Activated CD4-positive, alpha-beta T cell treated with anti-CD3 and anti-CD28 coated beads for 4 hours (primary cell): ENCODE measurements at regions not wholly inside any gene's neighbourhood (a gene's known extent, or its start where the extent isn't known, plus 50 kb on each side); places are given as distances from the start of the nearest gene placed in this dataset.

ENCODE experiments used
- DNase-seq, 2 donors: peaks; one replicate each; pipeline ENCODE4 v3.0.0-alpha.2; 2020

DNA sequence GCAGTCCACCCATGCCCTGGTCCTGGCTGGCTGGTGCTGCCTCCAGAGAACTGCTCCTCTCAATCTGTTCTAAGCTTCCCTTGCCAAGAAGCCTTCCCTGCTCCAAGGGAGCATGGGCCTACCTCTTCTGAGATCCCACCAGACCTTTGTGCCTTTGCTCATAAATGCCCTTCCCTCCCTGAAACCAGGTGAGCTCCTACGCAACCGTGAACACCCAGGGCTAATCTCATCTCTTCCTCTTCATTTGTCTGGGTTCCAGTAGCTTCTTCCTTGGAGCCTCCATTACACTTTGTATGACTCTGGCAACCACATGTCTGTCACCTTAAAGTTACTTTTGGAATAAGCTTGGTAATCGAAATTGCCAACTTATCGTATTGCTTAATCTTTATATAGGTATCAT, 270.6 kb downstream of the PBX3 start:
- DNase-seq, result no peak

GRCh38 chr9:126020836-126021235, 273.7 kb downstream of the PBX3 start:
- no peak for DNase-seq

- no peak for DNase-seq
Measured at GRCh38 chr9:126023962-126024361, 276.8 kb downstream of the PBX3 start.

- DNase-seq, result no peak
Measured at GRCh38 chr9:126024581-126025230, 277.5 kb downstream of the PBX3 start.

DNA sequence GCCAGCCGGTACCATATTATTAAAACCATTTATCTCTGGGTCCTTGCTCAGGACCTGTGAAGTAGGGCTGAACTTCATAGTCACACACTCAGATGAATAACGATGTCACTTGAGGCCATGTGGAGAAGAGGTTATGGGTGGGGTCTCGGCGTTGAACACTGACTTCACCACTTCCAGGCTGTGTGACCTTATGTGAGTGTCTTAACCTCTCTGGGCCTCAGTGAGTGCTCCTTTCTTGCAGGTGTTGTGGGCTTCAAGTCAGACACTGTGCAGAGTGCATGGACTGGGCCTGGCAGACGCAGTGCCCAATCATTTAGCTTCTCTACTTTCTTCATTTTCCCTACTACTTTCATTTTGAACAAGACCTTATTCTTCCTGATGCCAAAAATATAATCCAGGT, 278.8 kb downstream of the PBX3 start:
- no peak for DNase-seq

DNA sequence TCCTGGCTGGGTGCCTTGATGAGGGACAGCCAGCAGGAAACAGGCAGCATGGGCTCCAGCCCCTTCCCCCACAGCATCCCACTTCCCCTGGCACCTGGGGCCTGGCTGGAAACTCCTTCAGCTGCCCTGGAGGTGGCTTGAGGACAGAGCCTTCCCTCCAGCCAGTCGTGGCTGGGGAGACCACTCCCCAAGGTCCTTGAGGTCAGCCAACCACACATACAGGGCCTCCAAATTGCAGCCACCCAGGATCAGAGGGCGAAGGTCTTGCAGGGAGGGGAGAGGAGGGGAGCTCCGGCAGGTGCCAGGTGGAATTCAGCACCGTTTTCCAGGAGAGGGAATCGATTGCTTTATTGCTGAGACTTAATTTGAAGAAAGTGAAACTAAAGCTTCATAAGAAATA, 280.4 kb downstream of the PBX3 start:
- DNase-seq, result no peak

DNA sequence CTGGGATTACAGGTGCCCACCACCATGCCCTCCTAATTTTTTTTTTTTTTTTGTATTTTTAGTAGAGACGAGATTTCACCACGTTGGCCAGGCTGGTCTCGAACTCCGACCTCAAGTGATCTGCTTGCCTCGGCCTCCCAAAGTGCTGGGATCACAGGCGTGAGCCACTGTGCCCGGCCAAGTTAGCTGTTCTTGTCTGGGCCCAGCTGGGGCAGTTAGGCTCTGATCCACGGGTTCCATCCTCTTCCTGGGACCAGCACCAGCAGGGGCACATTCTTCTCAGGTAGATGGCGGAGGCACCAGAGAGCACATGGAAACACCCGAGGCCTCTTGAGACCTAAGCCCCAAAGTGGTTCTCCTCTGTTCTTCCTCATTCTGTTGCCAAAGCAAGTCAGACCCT, 281.6 kb downstream of the PBX3 start:
- DNase-seq, result no peak

DNA sequence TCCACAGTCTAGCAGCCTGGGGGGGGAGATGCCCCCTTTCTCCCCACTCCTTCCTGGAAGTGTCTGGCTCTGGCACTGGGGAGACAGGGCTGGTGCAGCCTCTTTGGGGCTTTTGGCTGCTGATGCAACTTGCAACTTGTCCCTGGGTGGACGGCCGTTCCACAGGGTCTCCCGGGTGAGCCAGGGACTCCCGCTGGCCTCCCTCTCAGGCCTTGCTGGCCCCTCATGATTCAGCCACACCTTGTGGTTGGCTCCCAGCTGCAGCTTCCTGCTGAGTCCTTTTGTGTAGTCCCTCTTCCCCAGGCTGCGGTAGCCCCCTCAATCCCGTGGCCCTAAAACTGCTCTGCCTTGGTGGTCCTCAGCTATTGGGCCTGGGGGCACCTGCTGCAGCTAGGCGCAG, 283.5 kb downstream of the PBX3 start:
- no peak for DNase-seq

GRCh38 chr9:126031116-126031515, 283.9 kb downstream of the PBX3 start:
- DNase-seq, result no peak

DNA sequence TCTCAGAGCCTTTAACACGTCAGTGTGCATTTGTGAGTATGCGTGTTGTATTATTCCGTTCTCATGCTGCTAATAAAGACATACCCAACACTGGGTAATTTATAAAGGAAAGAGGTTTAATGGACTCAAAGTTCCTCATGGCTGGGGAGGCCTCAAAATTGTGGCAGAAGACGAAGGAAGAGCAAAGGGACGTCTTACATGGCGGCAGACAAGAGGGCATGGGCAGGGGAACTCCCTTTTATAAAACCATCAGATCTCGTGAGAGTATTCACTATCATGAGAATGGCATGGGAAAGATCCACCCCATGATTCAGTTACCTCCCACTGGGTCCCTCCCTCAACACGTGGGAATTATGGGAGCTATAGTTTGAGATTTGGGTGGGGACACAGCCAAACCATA, 285.0 kb downstream of the PBX3 start:
- DNase-seq, result no peak

- no peak for DNase-seq
Measured at GRCh38 chr9:126033318-126033717, 286.1 kb downstream of the PBX3 start.

DNA sequence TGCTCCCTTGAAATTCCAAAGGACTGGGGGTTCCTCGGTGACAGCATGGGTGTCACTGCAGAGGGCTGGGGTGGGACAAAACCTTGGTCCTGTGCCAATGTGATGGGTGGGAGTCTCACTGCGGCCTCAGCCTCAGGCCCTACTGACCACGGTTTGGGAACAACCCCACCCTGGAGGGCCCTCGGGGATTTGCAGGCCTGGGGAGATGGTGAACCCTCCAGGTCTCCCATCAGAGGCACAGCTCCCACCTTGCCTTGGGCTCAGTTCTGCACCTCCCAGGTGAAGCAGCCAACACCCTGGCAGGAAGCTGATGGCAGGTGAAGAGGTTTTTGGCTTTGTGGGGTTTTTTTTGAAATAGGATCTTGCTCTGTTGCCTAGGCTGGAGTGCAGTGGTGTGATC, 286.8 kb downstream of the PBX3 start:
- DNase-seq, result no peak

- DNase-seq, result no peak
Measured at GRCh38 chr9:126036881-126037291, 289.7 kb downstream of the PBX3 start.

GRCh38 chr9:126038790-126039189, 287.8 kb upstream of the MVB12B start:
- no peak for DNase-seq

- DNase-seq, result no peak
Measured at GRCh38 chr9:126043681-126044080, 282.9 kb upstream of the MVB12B start.

DNA sequence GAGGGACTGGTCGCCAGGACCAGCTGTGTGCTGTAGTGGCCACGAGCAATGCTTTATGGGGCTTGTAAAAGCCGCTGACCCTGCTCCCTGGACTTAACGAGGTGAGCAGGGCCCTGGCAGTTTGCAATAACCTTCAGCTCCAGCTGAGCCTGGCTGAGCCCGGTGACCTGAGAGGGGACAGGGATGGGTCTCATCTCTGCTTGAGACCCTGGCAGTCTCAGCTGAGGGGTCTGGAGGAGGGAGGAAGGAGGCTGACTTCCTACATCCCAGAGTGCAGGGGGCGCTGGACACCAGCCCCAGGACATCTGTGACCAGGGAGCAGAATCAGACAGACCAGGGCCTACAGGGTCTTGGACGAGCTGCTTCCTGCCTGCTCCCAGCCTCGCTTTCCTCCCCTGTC, 277.5 kb upstream of the MVB12B start:
- no peak for DNase-seq

GRCh38 chr9:126049896-126050604, 276.6 kb upstream of the MVB12B start:
- no peak for DNase-seq

DNA sequence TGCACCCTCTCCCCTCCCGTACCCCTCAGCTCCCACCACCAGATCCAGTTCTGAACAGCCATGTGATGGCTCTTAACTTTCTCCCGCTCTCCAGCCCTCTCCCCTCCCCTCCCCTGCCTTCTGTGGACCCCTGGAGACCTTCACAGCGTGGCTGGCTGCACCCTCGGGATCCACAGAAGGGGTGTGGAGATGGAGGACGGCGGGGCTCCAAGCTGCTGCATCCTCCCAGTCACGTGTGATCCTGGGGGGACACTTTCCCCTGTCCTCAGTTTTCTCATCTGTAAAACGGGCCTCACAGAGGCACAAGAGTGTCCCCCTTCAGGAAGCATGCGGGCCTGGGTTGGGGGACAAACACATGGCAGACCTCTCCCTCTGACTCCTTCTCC, 276.0 kb upstream of the MVB12B start:
- DNase-seq, result no peak

DNA sequence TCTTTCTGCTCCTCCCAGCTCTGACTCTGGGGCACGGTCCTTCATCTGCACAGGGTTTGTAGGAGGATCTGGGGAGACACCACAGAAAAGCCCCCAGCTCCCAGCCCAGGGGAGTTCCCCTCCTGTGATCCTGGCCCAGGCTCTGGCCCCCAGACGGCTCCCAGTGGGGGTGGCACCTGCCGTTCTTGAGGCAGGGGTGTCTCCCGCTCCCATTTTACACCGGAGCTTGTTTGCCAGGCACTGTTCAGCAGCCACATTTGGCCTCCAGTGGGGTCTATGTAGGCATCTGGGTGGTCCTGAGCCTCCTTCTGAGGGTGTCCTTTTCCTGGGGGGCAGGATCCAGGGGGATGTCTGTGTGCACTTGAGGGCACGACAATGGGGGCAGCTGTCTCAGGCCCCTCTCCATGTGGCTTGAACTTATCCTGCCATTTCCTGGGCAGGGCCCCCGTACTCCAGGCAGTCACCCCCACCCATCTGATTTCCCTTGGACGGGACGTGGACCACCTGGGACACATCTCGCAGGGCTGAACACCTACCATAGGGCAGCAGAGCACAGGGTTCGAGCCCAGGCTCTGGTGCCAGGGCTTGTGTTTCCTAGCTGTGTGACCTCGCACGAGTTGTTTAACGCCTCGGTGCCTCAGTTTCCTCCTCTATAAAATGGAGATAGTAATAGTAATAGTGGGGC, 275.0 kb upstream of the MVB12B start:
- no peak for DNase-seq

DNA sequence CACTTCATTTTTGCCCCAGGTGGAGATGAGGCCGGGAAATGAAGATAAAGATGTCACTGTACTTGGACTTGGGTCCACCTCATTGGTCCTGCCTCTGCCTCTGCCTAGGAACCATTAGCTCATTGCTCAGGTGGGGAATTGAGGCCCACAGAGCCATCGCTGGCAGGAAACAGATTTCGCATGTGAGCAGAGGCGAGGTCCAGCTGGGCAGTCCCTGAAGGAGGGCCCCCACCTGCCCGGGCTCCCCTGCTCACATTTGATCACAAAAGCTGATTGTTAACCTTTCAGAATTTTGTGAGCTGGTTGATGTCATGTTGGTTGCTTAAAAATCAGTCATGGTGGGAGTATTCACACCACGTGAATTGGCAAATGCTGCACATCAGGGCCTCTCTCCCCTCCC, 273.8 kb upstream of the MVB12B start:
- no peak for DNase-seq

DNA sequence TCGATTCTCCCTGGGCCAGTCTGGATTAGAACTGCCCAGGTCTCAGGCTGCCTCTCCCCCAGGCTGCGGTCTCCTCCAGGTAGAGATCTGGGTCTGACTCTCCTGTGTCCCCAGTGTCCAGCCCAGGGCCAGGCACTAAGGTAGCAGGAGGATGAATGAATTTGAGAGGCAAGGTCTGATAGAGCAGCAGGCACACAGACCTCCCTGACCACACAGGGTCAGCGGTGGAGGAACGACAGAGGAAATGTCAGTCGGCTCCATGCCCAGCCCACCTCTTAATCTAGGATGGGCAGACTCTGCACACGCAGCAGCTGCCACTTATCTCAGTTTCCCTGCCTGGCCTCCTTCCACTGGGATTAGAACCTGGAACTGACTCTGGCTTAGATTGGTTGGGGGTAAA, 272.7 kb upstream of the MVB12B start:
- no peak for DNase-seq

DNA sequence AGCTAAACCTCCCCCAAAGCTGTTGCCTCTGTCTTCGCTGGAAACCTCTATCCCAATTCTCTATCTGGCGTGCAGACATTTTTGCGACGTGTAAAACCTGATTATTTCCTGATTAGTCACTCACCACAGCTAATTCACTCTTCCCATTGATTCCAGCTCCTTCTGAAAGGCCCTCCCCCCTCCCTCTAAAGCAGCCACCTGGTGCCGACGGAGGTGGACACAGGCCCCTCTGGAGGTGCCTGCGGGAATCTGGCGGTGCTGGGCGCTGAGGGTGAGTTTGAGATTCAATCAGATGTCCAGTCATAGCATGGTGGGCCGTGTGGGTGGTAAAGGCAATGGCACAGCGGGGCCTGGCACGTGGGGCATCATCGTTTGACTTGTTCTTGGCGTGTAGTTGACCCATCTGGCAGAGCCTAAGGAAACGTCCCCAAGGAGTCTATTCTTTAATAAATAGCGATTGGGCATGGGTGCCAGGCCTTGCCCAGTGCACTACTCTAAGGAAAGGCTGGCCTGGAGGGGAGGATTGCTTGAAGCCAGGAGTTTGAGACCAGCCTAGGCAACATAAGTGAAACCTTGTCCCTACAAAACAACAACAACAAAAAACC, 271.1 kb upstream of the MVB12B start:
- no peak for DNase-seq

DNA sequence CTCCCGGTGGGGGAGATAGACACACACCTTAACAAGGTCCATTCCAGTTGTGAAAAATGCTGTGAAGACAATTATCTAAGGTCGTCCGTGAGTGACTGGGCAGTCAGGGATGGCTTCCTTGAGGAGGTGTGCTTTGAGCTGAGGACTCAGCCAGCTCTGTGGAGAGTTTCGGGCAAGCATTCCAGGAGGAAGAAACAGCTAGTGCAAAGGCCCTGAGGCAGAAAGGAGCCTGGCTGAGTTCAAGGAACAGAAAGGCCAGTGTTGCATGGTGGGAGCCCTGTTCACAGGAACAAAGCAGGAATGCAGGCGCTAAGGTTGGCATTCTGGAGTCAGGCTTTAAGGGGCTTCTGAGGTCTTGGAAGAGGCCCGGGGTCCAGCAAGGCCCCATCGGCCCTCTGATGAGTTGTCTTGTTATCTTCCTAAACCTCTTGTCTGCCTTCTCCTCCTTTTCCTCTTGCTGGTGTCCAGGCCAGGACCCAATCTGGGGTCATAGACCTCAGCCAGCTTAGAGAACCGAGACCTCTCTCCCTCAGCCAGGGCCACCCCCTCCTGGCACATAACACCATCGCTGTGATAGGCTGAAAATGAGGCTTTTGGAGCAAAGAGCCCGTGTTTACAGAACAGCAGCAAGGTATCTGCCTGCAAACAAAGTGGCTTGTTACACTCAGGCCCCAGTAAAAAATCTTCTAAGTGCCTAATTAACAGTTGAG, 270.2 kb upstream of the MVB12B start:
- no peak for DNase-seq
